ENCODE measurements at regions not wholly inside any gene's neighbourhood (a gene's known extent, or its start where the extent isn't known, plus 50 kb on each side); places are given as distances from the start of the nearest gene placed in this dataset.

- TF ChIP-seq POLR2A (IDR thresholded peaks at IDR 0.05; ENCODE audit: low read depth, low read length) (no peak), TAF1 (IDR thresholded peaks at IDR 0.05; ENCODE audit: low read depth, low read length) (no peak), POLR2AphosphoS5 (IDR thresholded peaks at IDR 0.05; ENCODE audit: low read depth, low read length) (no peak), POU2F2 (IDR thresholded peaks at IDR 0.05; ENCODE audit: low read depth, low read length) (no peak), PAX5 (IDR thresholded peaks at IDR 0.05; ENCODE audit: insufficient read depth, low read length, severe bottlenecking) (no peak), SPI1 (IDR thresholded peaks at IDR 0.05; ENCODE audit: low read depth, low read length) (no peak)
Observed at GRCh38 chr14:95453713-95453980, 62.8 kb downstream of the SYNE3 start.
